ENCODE measurements at regions not wholly inside any gene's neighbourhood (a gene's known extent, or its start where the extent isn't known, plus 50 kb on each side); places are given as distances from the start of the nearest gene placed in this dataset.

DNA sequence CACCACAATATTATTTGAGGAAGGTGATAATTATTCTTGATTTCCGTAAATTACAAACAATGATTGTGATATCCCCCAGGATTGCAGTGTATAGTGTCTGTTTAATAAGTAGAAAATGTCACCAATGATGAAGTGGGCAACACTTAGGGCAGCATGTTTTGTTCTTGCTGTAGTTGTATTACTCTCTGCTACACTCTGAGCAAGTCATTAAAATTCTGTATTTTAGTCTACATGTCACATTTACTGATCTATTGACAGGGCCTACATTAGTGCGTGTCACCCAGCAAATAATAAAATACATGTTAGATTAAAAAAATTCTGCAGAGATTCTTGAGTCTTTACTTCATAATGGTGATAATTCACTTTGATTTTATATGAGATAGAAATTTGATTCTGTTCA lies 247.6 kb downstream of the TMX3 start:
- DNase-seq (ENCODE audit: low read depth): no peak

DNA sequence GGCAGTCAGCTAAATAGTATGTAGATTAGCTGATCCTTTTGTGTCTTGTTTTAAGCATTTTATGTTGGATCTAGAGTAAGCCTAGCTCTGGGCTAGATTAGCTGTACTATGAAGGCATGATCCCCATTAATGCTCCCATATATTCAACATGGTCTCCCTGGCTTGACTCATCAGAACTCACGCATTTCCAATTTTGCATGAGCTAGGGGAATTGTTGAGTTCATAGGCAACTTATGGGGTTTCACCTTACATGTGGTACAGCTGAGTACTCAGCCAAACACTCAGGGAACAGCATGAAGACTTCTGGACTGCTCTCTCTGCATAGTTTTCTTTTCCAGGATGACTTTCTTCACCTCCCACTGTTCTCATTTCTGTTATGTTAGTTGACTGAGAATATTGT lies 248.2 kb downstream of the TMX3 start:
- no peak for DNase-seq (ENCODE audit: low read depth)

DNA sequence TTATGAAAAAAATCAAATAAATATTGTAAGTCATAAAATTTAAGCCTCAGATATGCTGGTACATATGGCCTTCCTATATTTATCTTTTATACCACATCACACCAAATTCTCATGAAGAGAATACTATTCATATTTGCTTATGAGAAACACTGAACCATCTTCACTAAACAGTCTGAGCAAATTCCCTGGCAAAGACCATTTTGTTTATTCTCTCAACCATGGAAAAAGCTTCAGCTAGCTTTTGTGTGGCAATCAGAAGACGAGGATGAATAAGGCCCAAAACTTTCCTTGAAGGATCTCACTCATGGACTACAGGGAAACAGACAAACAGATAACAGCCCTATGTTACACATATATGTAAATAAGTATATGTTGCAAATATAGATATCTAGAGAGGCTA lies 252.1 kb downstream of the TMX3 start:
- no peak for DNase-seq (ENCODE audit: low read depth)

DNA sequence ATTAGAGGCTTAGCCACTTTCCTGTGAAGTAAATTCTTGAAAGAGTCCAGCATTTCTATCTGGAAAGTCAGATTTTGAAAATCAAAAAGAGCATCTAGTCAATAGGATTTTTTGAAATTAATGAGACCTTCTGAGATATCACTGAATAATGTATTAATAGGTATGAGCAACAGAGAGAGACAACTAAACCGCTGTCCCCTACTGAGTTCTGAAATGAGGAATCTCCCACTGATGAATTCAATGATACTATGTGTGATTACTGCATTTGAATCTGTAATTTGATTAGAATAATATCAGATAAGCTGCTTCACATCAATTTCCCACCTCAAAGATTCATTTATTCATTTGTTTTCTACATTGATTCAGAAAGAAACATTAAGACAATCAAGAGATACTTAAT lies 252.8 kb downstream of the TMX3 start:
- DNase-seq (ENCODE audit: low read depth): no peak

DNA sequence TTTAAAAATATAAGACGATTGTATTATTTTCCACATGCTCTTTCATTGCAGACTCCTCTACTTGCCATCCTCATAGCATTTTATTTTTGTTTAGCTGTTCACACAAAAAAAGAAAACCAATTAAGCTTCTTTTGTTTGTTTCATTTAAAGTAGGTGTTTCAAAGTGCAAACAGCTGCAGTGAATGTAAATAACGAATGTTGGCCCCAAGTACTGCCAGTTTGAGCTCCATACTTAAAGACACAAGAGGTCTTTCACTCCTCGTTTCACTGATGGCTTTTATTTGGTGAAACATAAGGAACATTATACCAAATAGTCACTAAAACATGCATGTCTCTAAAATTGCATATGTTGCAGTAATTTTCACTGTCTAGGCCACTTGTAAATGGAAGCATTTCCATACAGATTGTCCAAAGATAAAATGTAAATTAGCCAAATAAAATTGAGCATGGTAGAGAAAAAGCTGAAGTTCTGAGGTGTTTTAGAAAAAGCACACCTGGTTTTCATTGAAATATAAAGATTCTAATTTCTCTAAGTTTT lies 253.4 kb downstream of the TMX3 start:
- DNase-seq (ENCODE audit: low read depth): no peak

DNA sequence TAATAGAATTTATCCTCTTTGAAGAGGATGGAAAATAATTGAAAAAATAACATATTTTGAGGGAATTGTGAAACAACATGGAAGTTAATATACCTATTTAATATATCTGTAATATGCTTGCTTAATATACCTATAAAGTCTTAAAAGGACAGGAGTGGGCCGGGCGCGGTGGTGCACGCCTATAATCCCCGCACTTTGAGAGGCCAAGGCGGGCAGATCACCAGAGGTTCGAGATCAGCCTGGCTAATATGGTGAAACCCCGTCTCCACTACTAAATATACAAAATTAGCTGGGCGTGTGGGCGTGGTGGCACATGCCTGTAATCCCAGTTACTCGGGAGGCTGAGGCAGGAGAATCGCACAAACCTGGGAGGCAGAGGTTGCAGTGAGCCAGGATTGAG lies 254.9 kb downstream of the TMX3 start:
- DNase-seq (ENCODE audit: low read depth): no peak

DNA sequence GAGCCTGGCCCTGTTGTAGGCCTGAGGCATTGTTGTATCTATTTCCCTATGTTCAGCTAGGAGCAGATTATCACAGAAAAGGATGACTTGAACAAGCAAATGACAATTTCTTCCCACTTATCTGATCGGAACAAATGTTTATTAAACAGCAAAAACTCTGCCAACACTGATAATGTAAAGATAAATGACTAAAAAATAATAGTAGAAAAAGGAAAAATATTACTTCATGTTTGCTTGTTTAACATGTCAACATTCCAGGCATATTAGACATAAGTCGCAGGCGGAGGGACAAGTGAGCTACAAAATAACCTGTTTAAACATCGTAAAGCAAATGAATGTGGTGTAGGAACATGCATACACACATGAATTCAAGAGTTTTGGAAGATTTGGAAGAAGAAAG lies 257.9 kb downstream of the TMX3 start:
- no peak for DNase-seq (ENCODE audit: low read depth)

DNA sequence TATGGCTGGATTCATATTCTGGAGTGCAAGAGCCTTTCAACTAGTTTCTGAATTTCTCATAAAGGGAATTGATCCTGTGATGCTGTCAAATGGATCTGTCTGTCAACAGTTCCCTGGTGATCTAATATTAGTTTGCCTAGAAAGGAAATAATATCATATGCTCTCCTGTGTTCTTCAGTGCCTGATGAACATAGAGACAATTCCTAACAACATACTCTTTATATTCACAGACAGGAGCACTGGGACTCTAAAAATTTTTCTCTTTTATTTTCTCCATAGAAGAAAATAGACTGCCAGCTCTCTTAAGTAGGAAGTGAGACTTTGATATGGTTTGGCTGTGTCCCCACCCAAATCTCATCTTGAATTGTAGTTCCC lies 259.7 kb downstream of the TMX3 start:
- DNase-seq (ENCODE audit: low read depth): no peak

DNA sequence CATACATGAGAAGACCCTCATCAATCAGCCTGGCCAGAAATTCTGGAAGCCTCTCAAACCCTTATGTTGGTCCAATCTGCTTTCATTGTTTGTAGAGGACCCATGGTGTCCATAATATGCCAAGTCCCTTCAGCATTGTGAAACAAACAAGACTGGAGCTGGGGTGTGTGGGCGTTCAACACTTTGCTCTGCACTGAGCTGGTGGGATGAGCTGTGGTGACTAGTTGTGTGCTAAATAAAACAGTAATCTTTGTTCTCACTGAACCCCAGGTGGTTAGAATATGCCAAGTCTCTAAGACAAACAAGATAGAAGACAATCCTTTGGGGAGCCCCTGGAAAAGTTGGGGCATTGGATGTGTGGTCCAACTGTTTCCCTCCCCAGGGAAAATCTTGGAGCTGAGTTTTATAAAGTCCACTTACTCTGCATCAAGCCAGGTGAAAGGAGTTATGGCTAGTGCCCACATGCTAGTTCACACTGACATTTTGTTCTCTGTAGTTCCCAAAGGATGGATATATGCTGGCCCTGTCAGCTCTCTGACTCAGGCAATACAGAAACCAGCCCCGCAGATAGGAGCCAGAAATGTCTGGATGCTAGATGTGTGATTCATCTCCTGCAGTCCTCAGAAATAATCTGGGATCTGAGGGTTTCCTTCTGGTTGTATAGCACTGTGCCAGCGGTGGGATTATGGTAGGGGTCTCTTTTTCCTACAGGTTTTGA lies 260.2 kb downstream of the TMX3 start:
- no peak for DNase-seq (ENCODE audit: low read depth)

DNA sequence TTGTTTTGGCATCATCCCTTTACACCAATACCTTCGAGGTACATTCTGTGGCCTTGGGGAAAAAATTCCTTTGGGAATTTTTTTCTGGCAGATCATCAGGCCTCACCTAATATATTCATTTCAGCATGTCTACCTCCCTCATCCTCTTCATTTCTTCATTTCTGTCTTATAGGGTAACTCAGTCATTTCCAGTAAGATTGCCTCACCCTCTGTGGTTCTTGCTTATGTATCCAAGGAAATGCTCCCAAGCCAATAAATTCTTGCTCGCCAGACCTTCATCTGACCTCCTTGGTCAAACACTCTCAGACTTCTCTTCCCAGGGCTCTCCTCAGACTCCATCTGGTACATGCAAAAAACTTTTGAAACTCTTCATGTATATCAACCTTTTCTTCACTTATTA lies 265.6 kb downstream of the TMX3 start:
- no peak for DNase-seq (ENCODE audit: low read depth)

DNA sequence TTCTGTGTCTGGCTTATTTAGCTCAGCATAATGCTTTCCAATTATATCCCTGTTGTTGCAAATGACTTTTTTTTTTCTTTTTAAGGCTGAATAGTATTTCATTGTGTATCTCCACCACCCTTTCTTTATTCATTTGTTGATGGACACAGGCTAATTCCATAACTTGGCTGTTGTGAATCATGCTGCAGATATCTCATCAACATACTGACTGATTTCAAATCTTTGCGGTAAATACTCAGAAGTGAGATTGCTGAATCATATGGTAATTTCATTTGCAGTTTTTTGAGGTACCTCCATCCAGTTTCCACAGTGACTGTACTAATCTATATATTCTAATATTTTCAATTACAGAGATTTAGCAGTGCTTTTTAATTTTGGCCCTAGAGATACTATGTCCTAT lies 266.2 kb downstream of the TMX3 start:
- DNase-seq (ENCODE audit: low read depth): no peak

DNA sequence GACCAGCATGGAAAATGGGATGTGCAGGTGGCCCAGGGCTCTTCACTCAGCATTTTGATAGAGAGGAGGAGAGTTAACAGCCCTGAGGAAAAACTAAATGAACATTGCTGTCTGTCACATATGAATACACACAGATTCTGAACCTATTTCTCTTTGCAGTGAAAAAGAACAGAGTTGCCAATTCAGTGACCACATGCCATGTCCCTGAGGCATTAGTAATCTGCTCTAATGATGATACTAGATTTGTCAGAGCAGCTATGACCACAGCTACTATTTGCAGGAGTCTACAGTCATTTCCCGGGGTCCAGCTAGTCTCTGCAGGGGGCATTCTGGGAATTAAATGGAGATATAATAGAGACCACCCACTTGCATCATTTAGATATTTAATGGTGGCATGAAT lies 267.6 kb downstream of the TMX3 start:
- no peak for DNase-seq (ENCODE audit: low read depth)

DNA sequence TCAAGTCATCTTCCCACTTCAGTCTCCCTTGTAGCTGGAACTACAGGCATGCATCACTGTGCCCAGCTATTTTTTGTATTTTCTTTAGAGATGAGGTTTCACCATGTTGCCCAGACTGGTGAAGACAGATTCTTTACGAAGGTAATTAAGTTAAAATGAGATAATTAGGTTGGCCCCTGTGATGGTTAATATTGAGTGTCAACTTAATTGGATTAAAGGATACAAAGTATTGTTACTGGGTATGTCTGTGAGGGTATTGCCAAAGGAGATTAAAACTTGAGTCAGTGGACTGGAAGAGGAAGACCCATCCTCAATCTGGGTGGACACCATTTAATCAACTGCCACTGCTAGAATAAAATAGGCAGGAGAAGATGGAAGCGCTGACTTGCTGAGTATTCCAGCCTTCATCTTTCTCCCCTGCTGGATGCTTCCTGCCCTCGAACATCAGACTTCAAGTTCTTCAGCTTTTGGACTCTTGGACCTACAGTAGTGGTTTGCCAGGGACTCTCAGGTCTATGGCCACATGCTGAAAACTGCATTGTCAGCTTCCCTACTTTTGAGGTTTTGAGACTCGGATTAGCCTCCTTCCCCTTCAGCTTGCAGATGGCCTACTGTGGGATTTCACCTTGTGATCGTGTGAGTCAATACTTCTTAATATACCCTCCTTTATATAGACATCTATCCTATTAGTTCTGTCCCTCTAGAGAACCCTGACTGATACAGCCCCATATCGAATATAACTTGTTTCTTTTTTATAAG lies 269.1 kb downstream of the TMX3 start:
- no peak for DNase-seq (ENCODE audit: low read depth)

DNA sequence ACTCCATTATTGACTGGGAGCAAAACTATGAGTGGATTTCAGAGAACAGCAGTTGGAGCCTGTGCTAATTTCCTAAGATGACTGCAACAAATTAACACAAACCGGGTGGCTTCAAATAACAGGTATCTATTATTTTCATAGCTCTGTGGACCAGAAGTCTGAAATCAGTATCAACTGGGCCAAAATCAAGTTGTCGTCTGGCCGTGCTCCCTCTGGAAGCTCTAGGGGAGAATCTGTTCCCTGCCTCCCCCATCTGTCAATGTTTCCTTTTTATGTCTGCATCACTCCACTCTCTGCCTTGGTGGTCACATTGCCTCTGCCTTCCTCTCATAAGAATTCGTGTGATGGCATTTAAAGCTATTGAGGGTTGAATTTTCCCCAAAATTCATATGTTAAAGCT lies 269.8 kb downstream of the TMX3 start:
- DNase-seq (ENCODE audit: low read depth): no peak

DNA sequence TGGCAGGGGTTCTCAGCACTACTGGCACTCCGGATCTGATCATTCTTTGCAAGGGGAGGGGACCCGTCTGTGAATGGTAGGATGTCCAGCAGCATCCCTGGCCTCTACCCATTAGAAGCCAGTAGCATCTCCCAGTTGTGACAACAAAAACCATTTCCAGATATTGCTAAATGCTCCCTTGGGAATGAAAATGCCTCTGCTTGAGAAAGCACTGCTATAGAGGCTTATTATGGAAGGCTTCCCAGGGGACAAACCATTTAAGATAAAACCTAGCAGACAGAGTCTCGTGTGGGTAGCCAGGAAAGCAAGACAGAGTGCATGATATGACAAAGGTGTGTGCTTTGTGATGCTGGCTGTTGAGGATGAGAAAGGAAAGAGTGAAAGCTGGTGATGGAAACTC lies 273.7 kb downstream of the TMX3 start:
- no peak for DNase-seq (ENCODE audit: low read depth)

DNA sequence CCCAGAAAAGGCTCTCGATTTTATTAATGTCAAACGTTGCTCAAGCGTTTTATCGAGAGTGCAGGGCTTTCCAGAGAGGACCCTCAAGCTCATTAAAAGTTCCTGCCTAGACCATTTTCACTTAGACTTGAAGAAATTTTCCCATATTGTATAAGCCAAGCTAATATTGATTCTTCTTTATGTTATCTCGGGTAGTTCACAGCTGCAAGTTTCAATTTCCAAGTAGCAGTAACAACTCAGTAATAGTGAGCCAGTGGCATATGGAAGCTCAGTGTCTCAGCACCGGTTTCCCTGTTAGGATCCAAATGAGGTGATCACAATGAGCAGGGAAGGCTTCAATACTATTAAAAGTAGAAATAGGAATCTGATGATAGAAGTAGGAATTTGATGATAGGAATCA lies 274.5 kb downstream of the TMX3 start:
- no peak for DNase-seq (ENCODE audit: low read depth)

DNA sequence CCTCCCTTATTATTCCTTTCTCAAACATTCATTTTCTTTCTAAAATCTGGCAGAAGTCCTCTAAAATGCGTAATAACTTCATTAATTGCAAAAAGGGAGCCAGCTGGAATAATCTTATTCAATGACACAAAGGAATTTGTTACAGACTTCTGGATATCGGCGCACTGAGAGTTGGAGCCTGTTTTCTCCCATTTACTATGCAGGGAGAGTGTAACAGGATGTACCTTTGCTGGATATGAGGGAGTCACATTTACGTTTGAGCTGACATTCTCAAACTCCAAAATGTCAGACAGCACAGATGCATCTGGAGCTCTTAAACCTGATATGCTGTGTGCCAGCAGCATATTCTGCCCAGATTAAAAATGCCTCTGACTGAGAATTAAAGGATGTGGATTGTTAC lies 275.3 kb downstream of the TMX3 start:
- DNase-seq (ENCODE audit: low read depth): no peak

DNA sequence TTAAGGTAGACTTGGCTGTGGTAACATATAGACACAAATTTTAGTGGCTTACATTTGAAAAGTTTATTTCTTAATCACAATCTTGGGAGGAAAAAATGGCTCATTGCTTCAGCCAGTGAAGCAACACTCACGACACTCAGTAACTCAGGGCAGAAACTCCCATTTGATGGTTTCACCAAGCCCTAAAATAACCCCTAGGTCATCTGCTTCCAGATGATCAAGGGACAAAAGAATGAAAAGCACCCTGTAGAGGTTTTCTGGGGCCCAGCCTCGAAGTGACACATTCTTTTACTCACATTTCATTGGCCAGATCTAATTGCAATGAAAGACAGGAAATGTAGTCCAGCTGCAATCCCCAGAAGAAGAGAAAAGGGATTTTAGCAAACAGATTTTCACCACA lies 275.9 kb downstream of the TMX3 start:
- no peak for DNase-seq (ENCODE audit: low read depth)

DNA sequence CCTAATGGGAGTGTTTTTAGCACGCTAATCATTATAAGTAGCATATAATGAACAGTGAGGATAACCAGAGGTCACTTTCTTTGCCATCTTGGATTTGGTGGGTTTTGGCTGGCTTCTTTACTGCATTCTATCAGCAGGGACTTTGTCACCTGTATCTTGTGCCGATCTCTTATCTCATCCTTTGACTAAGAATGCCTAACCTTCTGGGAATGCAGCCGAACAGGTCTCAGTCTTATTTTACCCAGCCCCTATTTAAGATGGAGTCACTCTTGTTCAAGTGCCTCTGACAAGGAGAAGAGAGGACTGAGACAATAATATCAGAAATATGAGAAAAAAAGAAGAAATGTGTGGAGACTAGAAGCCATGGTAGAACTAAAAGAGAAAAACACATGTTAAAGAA lies 276.4 kb downstream of the TMX3 start:
- DNase-seq (ENCODE audit: low read depth): no peak

DNA sequence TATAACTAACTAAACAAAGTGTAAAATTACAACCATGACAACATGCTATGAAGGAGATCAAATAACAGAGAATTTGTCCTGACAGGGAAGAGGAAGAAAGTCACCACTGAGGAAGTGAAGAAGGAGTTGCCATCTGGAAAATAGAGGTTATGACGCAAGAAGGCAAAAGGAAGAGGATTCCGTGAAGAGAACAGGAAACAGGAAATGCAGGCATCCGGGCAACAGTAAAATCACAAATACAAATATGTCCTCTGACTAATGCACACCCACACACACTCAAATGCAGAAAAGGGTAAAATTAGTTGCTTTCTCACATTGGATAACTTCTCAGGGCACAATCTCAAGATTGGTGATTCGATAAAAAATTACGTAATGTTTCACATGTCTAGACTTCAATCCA lies 278.4 kb downstream of the TMX3 start:
- DNase-seq (ENCODE audit: low read depth): no peak

DNA sequence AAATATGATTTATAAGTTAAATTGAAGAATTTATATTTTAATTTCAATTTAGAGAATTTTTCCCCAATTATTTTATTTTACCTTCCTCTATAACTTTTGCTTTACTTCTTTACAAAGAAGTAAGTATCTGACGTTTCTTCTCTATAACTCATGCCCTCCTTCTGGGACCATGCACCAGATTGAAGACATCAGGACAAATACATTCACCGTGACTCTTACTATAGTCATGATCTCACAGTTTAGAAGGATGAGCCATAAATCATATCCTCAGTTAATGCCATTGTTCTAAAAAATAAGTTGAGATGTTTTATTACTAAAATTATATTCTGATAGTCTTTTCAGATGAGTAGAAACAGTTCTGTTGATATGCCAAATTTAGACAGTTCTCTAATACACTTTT lies 279.3 kb downstream of the TMX3 start:
- DNase-seq (ENCODE audit: low read depth): no peak

DNA sequence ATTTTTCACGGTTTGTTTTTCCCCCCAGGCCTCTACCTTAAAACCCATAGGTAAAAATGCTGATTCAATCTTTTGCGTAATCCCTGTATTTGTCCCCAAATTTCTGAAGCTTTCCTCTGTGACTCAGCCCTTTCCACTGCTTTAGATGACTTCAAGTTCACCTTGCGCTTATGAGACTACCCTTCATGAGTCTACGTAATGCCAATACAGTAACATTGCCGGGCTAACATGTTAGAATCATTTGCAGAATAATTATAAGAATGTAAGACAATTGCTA lies 283.0 kb downstream of the TMX3 start:
- no peak for DNase-seq (ENCODE audit: low read depth)

DNA sequence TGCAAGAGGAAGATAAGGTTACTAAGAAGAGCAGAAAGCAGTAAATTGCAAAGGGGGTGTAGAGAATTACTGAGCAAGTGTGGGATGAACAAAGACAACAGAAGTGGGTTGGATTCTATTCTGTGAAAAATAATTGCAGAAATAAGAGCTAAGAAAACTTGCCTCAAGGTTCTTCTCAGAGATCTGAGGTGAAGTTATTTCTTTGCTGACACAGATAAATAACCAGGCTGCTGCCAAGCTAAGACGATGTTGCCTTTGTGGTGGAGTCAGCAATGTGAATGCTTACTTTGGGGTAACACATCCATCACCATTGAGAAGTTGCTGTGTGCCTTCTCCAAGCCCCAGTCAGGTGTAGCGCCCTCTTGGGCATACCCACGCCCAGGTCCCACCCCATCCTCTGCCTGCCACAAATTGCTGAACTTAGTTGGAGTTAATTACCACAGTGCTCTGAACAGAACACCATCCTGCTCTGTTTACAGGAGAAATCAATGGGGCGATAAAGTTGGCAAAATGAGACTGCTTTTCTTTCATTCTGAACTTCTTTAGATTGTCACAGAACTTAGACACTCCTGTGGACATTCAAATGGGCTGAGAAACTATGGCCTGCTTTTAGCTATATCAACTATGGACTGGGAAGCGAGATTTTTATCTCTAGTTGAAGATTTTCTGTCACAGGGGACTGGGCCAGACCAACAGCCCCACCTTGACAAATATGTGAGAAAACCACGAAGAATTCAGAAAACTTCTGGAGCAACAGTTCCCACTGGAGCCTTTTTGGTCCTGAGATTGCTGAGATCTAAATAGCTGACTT lies 283.6 kb downstream of the TMX3 start:
- DNase-seq (ENCODE audit: low read depth): no peak

Data from forelimb muscle (tissue), 1 donor.